ENCODE measurements at regions not wholly inside any gene's neighbourhood (a gene's known extent, or its start where the extent isn't known, plus 50 kb on each side); places are given as distances from the start of the nearest gene placed in this dataset.
A peak's percentile ranks its signal among the peaks of the same experiment; 100 is the strongest.
"Not testable (repeated sequence)": the region's sequence is repeated elsewhere in the genome, so short reads cannot be mapped to it uniquely, and the experiment has no call there.

DNA sequence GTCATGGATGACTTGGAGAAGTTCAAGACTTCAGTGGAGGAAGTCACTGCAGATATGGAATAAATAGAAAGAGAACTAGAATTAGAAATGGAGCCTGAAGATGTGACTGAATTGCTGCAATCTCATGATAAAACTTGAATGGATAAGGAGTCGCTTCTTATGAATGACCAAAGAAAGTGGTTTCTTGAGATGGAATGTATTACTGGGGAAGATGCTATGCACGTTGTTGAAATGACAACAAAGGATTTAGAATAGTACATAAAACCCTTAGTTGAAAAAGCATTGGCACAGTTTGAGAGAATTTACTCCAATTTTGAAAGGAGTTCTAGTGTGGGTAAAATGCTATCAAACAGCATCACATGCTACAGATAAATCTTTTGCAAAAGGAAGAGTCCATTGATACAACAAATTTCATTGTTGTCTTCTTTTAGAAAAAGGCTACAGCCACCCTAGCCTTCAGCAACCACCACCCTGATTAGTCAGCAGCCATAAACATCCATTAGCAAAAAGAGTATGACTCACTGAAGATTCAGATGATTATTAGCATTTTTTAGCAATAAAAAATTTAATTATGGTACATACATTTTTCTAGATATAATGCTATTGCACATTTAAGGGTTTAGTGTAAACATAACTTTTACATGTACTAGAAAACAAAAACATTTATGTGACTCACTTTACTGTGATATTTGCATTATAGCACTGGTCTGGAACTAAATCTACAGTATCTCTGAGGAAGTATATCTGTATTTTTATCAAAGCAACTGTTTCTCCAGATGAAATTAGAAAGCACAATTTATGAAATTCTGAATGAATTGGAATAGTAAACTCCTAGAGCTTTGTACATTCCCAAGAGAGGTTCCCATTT lies 110.5 kb upstream of the TACR1 start:
- no peak overlapping the region for H3K27ac Mint-ChIP-seq

DNA sequence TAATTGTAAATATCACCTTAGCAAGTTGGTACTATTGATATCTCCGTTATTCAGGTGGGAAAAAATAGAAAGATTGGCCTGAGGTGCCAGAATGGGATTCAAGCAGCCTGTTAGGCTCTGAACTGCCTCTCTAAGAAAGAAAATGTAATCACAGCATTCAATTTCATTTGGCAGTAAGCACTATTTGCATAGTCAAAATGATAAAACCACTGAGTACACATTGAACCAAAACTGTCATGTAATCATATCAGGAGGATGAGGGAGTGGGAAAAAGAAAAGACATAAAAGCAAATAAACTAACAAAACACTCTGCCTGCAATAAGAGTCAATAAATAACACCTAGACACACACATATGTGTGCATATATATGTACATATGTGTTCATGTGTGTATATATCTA lies 103.9 kb upstream of the TACR1 start:
- no peak for ATAC-seq (ENCODE audit: low read depth)
- Mint-ChIP-seq H3K4me1 (no peaks in the 10 kb centered on the region), H3K27ac (no peak overlapping the region), H3K36me3 (peaks cover 16% of the 10 kb centered on the region), H3K27me3 (no peaks in the 10 kb centered on the region), H3K4me3 (no peak overlapping the region), H3K9me3 (peaks cover 5% of the 10 kb centered on the region)
- no peak for DNase-seq (ENCODE audit: low spot score in 2 of 2)

More for the DNA sequence above, 110.5 kb upstream of the TACR1 start:
- DNase-seq (ENCODE audit: low spot score in 2 of 2) (no peak), ATAC-seq (ENCODE audit: low read depth) (no peak)
- no peaks in the 10 kb centered on the region for H3K27me3 Mint-ChIP-seq
- H3K36me3 Mint-ChIP-seq = peaks cover 3% of the 10 kb centered on the region
- H3K4me3 Mint-ChIP-seq = no peak overlapping the region
- no peaks in the 10 kb centered on the region for H3K9me3 Mint-ChIP-seq
- H3K4me1 Mint-ChIP-seq = peaks cover 8% of the 10 kb centered on the region

DNA sequence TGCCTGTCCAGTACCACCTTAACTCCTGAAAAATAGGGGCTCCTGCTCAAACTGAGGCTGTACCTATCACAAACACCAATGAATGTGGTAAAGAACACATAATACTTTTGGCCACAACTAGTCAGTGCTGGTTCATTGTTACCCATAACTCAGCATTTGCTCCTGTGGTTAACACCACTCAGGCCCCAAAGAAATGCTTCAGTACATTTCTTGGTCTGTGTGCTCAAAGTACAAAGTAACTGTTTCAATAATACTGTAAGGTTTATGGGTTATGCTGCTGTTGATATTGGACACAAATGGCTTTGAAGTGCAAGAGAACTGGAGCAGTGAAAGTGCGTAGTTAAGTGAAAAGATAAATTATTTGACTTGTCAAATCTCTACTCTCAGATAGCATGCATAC lies 95.0 kb upstream of the TACR1 start:
- Mint-ChIP-seq H3K36me3 (peaks cover 2% of the 10 kb centered on the region), H3K27me3 (no peaks in the 10 kb centered on the region), H3K27ac (no peak overlapping the region), H3K4me3 (no peak overlapping the region), H3K9me3 (peaks cover 3% of the 10 kb centered on the region), H3K4me1 (peaks cover 6% of the 10 kb centered on the region)
- no peak for DNase-seq (ENCODE audit: low spot score in 2 of 2)
- no peak for ATAC-seq (ENCODE audit: low read depth)

DNA sequence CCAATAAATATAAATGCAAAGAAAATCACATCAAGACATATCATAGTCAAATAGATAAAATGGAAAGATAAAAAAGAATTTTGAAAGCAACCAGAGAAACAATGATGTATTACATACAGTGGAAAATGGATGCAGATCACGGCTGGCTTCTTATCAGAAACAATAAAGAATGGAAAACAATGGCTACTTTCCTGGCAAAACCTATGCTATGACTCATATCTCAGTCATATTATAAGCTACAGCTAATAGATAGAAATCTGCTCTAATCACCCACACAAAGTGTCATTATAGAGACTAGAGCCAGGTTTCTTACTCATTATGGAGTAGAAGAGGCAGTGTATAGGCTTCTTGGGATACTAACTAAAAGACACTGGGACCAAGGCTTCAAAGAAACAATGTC lies 93.5 kb upstream of the TACR1 start:
- Mint-ChIP-seq H3K36me3 (peaks cover 4% of the 10 kb centered on the region), H3K27me3 (no peaks in the 10 kb centered on the region), H3K27ac (no peak overlapping the region), H3K4me1 (peaks cover 11% of the 10 kb centered on the region), H3K4me3 (no peak overlapping the region), H3K9me3 (peaks cover 3% of the 10 kb centered on the region)
- ATAC-seq (ENCODE audit: low read depth) = no peak
- no peak for DNase-seq (ENCODE audit: low spot score in 2 of 2)

DNA sequence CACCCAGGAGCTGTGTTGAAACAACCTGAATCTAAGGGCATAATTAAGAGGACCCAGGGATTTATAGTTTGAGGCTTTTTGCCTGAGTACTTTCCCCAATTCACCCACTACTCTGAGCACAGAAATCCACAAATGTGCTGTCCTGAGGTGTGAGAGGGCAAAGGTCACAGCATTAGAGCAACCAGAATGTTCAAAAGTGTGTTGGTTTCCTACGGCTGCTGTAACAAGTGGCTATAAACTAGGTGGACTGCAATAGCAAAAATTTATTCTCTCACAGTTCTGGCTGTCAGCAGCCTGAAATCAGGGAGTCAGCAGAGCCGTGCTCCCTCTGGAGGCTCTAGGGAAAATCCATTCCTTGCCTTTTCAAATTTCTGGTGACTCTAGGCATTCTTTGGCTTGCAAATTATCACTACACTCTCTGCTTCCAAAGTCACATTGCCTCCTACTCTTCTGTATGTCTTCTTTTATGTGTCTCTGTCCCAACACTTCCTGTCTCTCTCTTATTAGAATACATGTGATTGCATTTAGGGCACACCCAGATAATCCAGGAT lies 91.4 kb upstream of the TACR1 start:
- H3K4me3 Mint-ChIP-seq = no peak overlapping the region
- H3K36me3 Mint-ChIP-seq = peaks cover 7% of the 10 kb centered on the region
- peaks cover 3% of the 10 kb centered on the region for H3K9me3 Mint-ChIP-seq
- ATAC-seq (ENCODE audit: low read depth) (no peak), DNase-seq (ENCODE audit: low spot score in 2 of 2) (no peak)
- H3K4me1 Mint-ChIP-seq = peaks cover 12% of the 10 kb centered on the region
- H3K27ac Mint-ChIP-seq = no peak overlapping the region
- H3K27me3 Mint-ChIP-seq = no peaks in the 10 kb centered on the region

DNA sequence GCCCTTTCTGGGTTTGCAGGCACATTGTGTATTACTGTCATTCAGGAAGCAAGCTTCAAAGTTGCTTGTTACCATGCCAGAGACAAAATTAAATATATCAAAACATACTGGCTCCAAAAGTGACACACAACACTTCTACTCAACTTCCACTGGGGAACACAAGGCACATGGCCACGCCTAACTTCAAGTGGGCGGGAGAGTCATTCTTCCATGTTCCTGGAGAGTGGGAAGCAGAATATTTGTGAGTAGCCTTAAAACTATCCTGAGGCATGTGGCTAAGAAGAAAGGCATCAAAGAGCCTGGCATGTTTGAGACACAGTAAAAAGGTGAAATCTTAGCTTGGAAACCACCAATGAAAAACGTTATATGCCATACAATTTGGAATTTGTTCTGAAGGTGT lies 90.5 kb upstream of the TACR1 start:
- peaks cover 3% of the 10 kb centered on the region for H3K9me3 Mint-ChIP-seq
- ATAC-seq (ENCODE audit: low read depth) = no peak
- H3K27me3 Mint-ChIP-seq = no peaks in the 10 kb centered on the region
- H3K36me3 Mint-ChIP-seq = peaks cover 8% of the 10 kb centered on the region
- H3K4me3 Mint-ChIP-seq = no peak overlapping the region
- H3K27ac Mint-ChIP-seq = no peak overlapping the region
- peaks cover 12% of the 10 kb centered on the region for H3K4me1 Mint-ChIP-seq
- DNase-seq (ENCODE audit: low spot score in 2 of 2) = no peak

DNA sequence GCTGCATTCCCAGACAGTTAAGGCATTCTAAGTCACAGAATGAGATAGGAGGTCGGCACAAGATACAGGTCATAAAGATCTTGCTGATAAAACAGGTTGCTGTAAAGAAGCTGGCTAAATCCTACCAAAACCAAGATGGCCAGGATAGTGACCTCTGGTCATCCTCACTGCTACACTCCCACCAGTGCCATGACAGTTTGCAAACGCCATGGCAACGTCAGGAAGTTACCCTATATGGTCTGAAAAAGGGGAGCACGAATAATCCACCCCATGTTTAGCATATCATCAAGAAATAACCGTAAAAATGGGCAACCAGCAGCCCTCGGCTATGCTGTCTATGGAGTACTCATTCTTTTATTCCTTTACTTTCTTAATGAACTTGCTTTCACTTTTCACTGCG lies 89.9 kb upstream of the TACR1 start:
- DNase-seq (ENCODE audit: low spot score in 2 of 2); ATAC-seq (ENCODE audit: low read depth); H3K9me3 Mint-ChIP-seq; H3K27me3 Mint-ChIP-seq; H3K4me3 Mint-ChIP-seq; H3K27ac Mint-ChIP-seq: not testable (repeated sequence)
- H3K36me3 Mint-ChIP-seq = peaks cover 10% of the 10 kb centered on the region
- H3K4me1 Mint-ChIP-seq = peaks cover 12% of the 10 kb centered on the region

DNA sequence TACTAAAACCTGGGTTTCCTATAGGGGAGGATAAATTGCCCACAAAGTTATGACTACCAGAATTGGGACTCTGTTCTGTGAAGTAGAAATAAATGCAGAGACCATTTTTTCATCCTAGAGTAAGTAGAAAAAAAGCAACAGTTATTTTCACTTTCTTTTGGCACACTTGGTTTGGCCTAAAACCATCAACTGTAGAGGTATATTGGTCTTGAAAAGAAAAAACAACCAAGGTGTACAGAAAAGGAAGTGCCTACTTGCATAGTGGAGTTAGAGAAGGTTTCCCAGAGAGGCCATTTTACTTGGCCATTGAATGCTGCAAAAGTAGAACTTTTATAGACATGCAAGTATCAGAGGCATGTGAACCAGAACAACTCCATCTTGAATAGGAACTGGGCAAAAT lies 89.4 kb upstream of the TACR1 start:
- H3K27ac Mint-ChIP-seq = peak overlapping the region; percentile 70
- peaks cover 3% of the 10 kb centered on the region for H3K9me3 Mint-ChIP-seq
- no peak for DNase-seq (ENCODE audit: low spot score in 2 of 2)
- no peak for ATAC-seq (ENCODE audit: low read depth)
- no peaks in the 10 kb centered on the region for H3K27me3 Mint-ChIP-seq
- no peak overlapping the region for H3K4me3 Mint-ChIP-seq
- H3K36me3 Mint-ChIP-seq = peaks cover 10% of the 10 kb centered on the region
- peaks cover 12% of the 10 kb centered on the region for H3K4me1 Mint-ChIP-seq

DNA sequence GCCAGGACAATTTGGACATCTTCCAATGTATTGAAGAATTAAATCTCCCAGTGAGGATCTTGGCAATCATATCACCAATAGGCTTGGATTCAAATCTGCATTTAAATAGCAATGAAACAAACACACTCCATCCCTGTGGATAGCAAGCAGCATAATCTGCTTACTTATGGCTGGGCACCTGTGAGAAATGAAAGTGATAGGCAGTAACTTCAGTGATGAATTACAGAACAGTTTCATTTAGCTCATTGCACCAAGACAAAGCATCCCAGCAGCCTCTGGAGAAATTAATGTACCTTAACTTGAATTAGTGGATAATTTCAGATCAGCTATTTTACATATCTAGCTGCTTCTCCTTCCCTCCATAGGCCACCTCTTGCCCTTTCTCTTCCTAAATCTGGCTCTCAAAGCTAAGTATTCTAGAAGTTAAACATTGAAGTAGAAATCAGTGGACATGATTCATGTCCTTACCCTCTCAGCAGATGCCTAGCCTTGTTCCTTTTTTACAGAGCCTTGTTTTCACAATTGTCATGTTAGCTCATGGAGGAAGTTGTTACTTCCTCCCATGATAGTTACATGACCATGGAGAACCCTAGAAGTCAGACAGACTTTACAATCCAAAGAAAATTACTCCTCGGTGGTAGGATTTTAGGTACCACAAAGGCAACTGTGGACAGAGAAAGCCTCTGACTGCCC lies 88.5 kb upstream of the TACR1 start:
- H3K27ac Mint-ChIP-seq = peak overlapping the region; percentile 70
- DNase-seq (ENCODE audit: low spot score in 2 of 2) (no peak), ATAC-seq (ENCODE audit: low read depth) (peak; percentile 27)

DNA sequence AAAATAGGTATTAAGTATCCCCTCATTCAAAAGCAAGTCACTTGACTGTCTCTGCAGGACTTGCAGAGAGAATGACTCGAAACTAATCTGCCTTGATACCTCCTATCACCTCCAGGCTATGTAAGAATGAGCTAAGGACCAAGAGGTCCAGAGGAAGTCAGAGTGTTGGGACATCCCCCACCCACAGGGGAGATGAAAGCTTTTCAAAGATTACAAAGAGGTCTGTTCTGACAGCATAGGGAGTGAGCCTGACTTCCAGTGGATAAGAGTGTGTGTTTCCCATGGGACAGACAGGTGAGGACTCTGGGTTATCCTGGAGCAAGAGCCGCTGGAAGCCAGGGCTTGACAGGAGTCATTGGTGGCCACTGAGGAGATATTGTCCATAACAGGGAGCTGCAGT lies 85.0 kb upstream of the TACR1 start:
- Mint-ChIP-seq H3K9me3 (peaks cover 3% of the 10 kb centered on the region), H3K4me3 (no peak overlapping the region), H3K36me3 (peaks cover 16% of the 10 kb centered on the region), H3K27me3 (no peaks in the 10 kb centered on the region), H3K4me1 (peaks cover 6% of the 10 kb centered on the region), H3K27ac (no peak overlapping the region)
- DNase-seq (ENCODE audit: low spot score in 2 of 2) (no peak), ATAC-seq (ENCODE audit: low read depth) (no peak)

More for the DNA sequence above, 88.5 kb upstream of the TACR1 start:
- H3K9me3 Mint-ChIP-seq = peaks cover 3% of the 10 kb centered on the region
- H3K4me3 Mint-ChIP-seq = no peak overlapping the region
- H3K27me3 Mint-ChIP-seq = no peaks in the 10 kb centered on the region
- H3K4me1 Mint-ChIP-seq = peaks cover 12% of the 10 kb centered on the region
- H3K36me3 Mint-ChIP-seq = peaks cover 12% of the 10 kb centered on the region

DNA sequence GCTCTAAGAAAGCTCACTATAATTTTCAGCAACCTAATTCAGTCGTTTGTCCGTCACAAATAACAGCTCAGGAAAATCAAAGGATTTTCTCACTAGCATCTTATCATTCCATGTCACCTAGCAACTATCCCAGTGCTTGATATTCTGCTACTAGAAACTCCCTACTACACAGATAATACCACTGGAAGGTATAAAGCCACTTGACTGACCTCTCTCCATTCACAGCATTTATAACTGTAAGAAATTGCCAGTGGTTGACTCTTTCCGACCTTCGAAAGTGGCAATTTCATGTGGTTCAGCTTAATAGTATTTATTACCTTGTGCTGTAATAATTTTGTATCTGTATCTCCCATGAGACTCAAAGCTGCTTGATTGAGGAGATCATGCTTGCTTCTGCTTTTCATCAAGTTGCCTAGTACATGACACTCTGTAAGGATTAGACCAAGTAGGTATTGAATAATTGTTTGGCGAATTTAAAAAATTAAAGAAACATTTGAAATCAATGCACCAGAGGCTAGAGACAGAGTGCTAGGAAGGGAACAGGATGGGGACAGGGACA lies 79.6 kb upstream of the TACR1 start:
- Mint-ChIP-seq H3K27ac (no peak overlapping the region), H3K27me3 (peaks cover 3% of the 10 kb centered on the region), H3K36me3 (peaks cover 39% of the 10 kb centered on the region), H3K4me1 (no peaks in the 10 kb centered on the region), H3K4me3 (no peak overlapping the region), H3K9me3 (peaks cover 15% of the 10 kb centered on the region)
- DNase-seq (ENCODE audit: low spot score in 2 of 2) (no peak), ATAC-seq (ENCODE audit: low read depth) (no peak)

DNA sequence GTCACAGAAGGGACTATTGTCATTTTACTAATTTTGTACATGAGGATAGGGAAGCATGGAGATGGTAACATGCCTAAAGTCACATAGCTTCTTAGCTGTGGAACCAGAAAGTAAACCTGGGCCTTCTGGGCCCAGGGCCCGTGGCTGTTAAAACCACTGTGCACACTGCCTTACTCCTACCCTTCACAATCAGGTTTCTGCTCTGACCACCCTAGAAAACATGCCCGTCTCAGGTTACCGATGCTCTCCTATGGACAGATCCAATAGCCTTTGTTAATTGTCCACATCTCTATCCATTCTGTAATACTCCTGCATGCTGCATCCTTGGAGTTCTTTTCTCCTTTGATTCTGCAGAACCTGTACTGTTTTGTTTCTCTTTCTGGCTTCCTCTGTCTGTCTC lies 79.0 kb upstream of the TACR1 start:
- Mint-ChIP-seq H3K4me1 (no peaks in the 10 kb centered on the region), H3K27me3 (peaks cover 3% of the 10 kb centered on the region), H3K4me3 (no peak overlapping the region), H3K36me3 (peaks cover 37% of the 10 kb centered on the region), H3K9me3 (peaks cover 15% of the 10 kb centered on the region), H3K27ac (no peak overlapping the region)
- DNase-seq (ENCODE audit: low spot score in 2 of 2) (no peak), ATAC-seq (ENCODE audit: low read depth) (no peak)

DNA sequence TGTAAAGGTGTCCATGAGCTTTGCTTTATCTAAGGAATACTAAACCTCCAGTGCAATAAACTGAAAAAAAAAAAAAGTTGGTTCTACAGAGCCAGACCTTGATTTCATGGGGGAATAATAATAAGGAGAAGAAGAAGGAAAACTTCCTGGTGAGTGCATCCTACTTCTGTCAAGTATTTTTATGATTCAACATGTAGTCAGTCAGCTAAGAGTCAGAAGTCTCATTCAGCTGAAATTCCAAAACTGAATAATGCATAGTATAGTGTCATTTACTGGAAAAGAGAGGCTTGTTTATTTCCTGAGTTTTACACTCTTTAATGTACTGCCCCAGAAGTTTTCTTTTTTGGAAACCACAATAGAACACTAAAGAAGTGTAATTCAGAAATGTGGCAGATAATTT lies 77.8 kb upstream of the TACR1 start:
- no peak for DNase-seq (ENCODE audit: low spot score in 2 of 2)
- Mint-ChIP-seq H3K4me3 (no peak overlapping the region), H3K27ac (no peak overlapping the region), H3K9me3 (peaks cover 15% of the 10 kb centered on the region), H3K36me3 (peaks cover 39% of the 10 kb centered on the region), H3K4me1 (no peaks in the 10 kb centered on the region), H3K27me3 (peaks cover 3% of the 10 kb centered on the region)
- ATAC-seq (ENCODE audit: low read depth) = no peak

All from memory B cell (primary cell).